DND-41 (cell line): ENCODE measurements at regions not wholly inside any gene's neighbourhood (a gene's known extent, or its start where the extent isn't known, plus 50 kb on each side); places are given as distances from the start of the nearest gene placed in this dataset.

Experiments used
- ATAC-seq: fragments of 200-7000 bp; cut with Tn5 transposase; 3 replicates; pipeline ENCODE4 v1.9.1; 2021; ENCODE audit warnings: low read depth; ENCODE audit not compliant: insufficient read depth
- DNase-seq: peaks from one replicate; pipeline ENCODE4 v3.0.0-alpha.2; 2020
- H2AFZ ChIP-seq: 2 replicates; pipeline ENCODE4 v1.6.0; 2012; ENCODE audit warnings: low read depth, low read length
- H3K27ac ChIP-seq: 2 replicates; pipeline ENCODE4 v1.5.1; 2012; ENCODE audit warnings: low read length, inconsistent platforms
- H3K27me3 ChIP-seq: fragments of 200-600 bp; sonication (generic); 2 replicates; pipeline ENCODE4 v1.6.0; 2012; ENCODE audit warnings: low read length, mild to moderate bottlenecking, inconsistent platforms; ENCODE audit not compliant: insufficient read depth, poor library complexity
- H3K36me3 ChIP-seq: 2 replicates; pipeline ENCODE4 v1.5.1; 2012; ENCODE audit warnings: low read length, inconsistent platforms; ENCODE audit not compliant: insufficient read depth
- H3K4me1 ChIP-seq: 2 replicates; pipeline ENCODE4 v1.5.1; 2012; ENCODE audit warnings: mild to moderate bottlenecking, low read length; ENCODE audit not compliant: insufficient read depth
- H3K4me2 ChIP-seq: 2 replicates; pipeline ENCODE4 v1.6.0; 2012; ENCODE audit warnings: mild to moderate bottlenecking, moderate library complexity, low read length, inconsistent platforms; ENCODE audit not compliant: insufficient read depth
- H3K4me3 ChIP-seq, 2 experiments: fragments of 200-600 bp in 1 of 2; shearing (Covaris generic) in 1 of 2; 2 replicates each; pipeline ENCODE4 v1.5.1; 2012 to 2016; ENCODE audit warnings: inconsistent platforms in 2 of 2, low read length in 2 of 2, mild to moderate bottlenecking in 2 of 2, low read depth in 1 of 2, moderate library complexity in 1 of 2
- H3K79me2 ChIP-seq: 2 replicates; pipeline ENCODE4 v1.6.0; 2012; ENCODE audit warnings: low read length, inconsistent platforms; ENCODE audit not compliant: insufficient read depth
- H3K9ac ChIP-seq: 2 replicates; pipeline ENCODE4 v1.6.0; 2012; ENCODE audit warnings: low read depth, mild to moderate bottlenecking, inconsistent platforms, low read length, moderate library complexity
- H3K9me3 ChIP-seq: 2 replicates; pipeline ENCODE4 v1.5.1; 2012; ENCODE audit warnings: low read length, moderate library complexity, mild to moderate bottlenecking, inconsistent platforms; ENCODE audit not compliant: insufficient read depth, severe bottlenecking
- H4K20me1 ChIP-seq: 2 replicates; pipeline ENCODE4 v1.6.0; 2012; ENCODE audit warnings: low read length; ENCODE audit not compliant: insufficient read depth
- CTCF ChIP-seq: IDR thresholded peaks from 2 replicates; pipeline ENCODE4 v1.5.1; 2012; ENCODE audit warnings: borderline replicate concordance, low read length, moderate library complexity, mild to moderate bottlenecking; ENCODE audit not compliant: poor library complexity, severe bottlenecking; ENCODE audit errors: extremely low read depth
- EZH2 ChIP-seq: IDR thresholded peaks from 3 replicates; pipeline ENCODE4 v1.6.1; 2012; ENCODE audit warnings: borderline replicate concordance, low read depth, mild to moderate bottlenecking, moderate library complexity, low read length, inconsistent platforms; ENCODE audit not compliant: severe bottlenecking

- Histone ChIP-seq H3K4me1 (peaks cover 32% of the 10 kb centered on the region), H3K4me2 (no peak overlapping the region)
- no peak for DNase-seq
These were observed 214.2 kb upstream of the KRR1 start for GRCh38 chr12:75725521-75726111.

GRCh38 chr12:75724928-75725312 lies 213.5 kb upstream of the KRR1 start:
- Histone ChIP-seq H2AFZ (no peak overlapping the region), H3K27ac (no peak overlapping the region), H3K4me3 (no peak overlapping the region), H3K9ac (no peak overlapping the region), H3K4me2 (no peak overlapping the region), H3K36me3 (no peaks in the 10 kb centered on the region), H3K4me1 (peaks cover 34% of the 10 kb centered on the region), H3K79me2 (no peaks in the 10 kb centered on the region), H3K9me3 (no peaks in the 10 kb centered on the region), H3K27me3 (no peaks in the 10 kb centered on the region), H4K20me1 (no peaks in the 10 kb centered on the region)
- ATAC-seq (no peak), DNase-seq (no peak)
- TF ChIP-seq CTCF (no peak), EZH2 (no peak)

More at GRCh38 chr12:75725521-75726111, 214.2 kb upstream of the KRR1 start:
- Histone ChIP-seq H3K27me3 (no peaks in the 10 kb centered on the region), H3K4me3 (no peak overlapping the region), H2AFZ (no peak overlapping the region), H3K79me2 (no peaks in the 10 kb centered on the region), H3K36me3 (no peaks in the 10 kb centered on the region), H3K27ac (no peak overlapping the region), H3K9ac (no peak overlapping the region), H3K9me3 (no peaks in the 10 kb centered on the region), H4K20me1 (no peaks in the 10 kb centered on the region)
- no peak for TF ChIP-seq CTCF
- no peak for ATAC-seq

- H3K36me3 ChIP-seq = no peaks in the 10 kb centered on the region
- TF ChIP-seq CTCF = no peak
- no peak for TF ChIP-seq EZH2
- no peak for DNase-seq
- no peaks in the 10 kb centered on the region for H3K9me3 ChIP-seq
- no peak overlapping the region for H3K9ac ChIP-seq
- no peaks in the 10 kb centered on the region for H3K79me2 ChIP-seq
- H3K4me1 ChIP-seq = peaks cover 34% of the 10 kb centered on the region
- H3K27me3 ChIP-seq = no peaks in the 10 kb centered on the region
- no peaks in the 10 kb centered on the region for H4K20me1 ChIP-seq
- ATAC-seq = no peak
- H3K4me2 ChIP-seq = no peak overlapping the region
- H2AFZ ChIP-seq = no peak overlapping the region
- H3K27ac ChIP-seq = no peak overlapping the region
- no peak overlapping the region for H3K4me3 ChIP-seq
These were observed 213.0 kb upstream of the KRR1 start for GRCh38 chr12:75724307-75724927.
